HG02943 (cell line): ENCODE measurements at regions not wholly inside any gene's neighbourhood (a gene's known extent, or its start where the extent isn't known, plus 50 kb on each side); places are given as distances from the start of the nearest gene placed in this dataset.

Experiments used
- ATAC-seq: cut with Tn5 transposase; IDR thresholded peaks from one replicate; pipeline ENCODE4 v1.9.1; 2021; ENCODE audit warnings: mild to moderate bottlenecking, low read depth, moderate library complexity; ENCODE audit not compliant: unreplicated experiment

- ATAC-seq, result no peak
Measured at GRCh38 chr1:208298593-208299269, 54.5 kb upstream of the PLXNA2 start.

GRCh38 chr1:208300084-208300770, 56.0 kb upstream of the PLXNA2 start:
- ATAC-seq, result no peak

DNA sequence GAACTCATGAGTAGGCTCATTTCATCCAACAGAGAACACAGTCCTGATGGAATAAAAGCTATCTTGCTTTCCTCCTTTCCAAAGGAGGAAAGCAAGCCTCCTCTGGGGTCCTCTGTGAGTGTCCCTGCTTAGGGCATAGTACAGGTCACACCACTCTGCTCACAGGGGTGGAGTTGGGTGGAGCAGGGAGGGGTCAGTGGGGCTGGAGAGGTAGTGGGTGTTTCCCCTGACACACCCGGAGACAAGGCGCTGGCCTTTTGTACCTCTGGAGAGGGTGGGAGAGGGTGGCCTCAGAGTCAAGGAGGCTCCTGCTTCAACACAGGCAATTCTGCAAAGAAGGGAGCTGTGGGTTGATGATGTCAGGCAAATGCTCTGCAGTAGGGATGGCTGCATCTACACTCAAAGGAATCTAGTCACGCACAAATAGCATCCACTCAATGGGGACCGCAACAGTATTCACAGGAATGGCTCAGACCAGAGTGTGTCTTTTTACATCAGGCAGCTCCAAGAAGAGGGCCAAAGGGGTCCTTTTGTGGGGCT, 58.6 kb upstream of the PLXNA2 start:
- ATAC-seq, result no peak

GRCh38 chr1:208303743-208304712, 59.8 kb upstream of the PLXNA2 start:
- ATAC-seq, result no peak

DNA sequence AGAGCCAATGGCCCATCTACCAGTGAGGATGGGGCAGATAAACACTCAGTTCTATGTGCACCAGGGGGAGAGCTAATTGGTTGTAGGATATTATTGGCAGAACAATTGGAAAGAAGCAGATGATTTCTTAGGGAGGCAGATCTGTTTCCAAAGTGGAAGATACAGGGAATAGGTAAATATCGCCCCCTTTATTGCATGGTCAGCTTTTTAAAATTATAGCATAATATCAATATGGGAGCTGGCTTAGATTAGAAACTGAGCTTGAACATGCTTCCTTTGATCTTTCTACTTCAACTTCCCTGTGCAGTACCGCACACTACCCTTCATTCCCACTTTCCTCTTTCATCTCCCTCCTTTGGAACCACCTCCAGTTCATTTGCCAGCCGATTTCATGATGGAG, 64.0 kb upstream of the PLXNA2 start:
- ATAC-seq, result no peak

DNA sequence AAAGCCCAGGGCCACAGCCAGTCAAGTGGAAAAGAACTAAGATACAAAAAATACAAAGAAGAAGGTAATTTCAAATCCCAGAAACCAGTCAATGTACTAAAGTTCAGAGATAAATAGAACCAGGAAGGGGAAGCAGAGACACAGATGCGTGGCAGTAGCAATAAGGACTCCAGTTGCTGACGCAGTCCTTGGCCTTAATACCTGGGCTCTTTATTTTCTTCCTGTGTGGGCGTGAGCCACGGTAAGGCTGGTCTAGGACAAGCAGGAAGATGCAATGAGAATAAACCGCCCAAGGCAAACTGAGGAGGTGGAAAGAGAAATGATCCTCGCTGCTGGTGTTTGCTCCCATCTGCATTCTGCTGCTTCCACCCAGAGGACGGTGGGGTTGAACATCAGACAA, 65.6 kb upstream of the PLXNA2 start:
- ATAC-seq, result no peak

DNA sequence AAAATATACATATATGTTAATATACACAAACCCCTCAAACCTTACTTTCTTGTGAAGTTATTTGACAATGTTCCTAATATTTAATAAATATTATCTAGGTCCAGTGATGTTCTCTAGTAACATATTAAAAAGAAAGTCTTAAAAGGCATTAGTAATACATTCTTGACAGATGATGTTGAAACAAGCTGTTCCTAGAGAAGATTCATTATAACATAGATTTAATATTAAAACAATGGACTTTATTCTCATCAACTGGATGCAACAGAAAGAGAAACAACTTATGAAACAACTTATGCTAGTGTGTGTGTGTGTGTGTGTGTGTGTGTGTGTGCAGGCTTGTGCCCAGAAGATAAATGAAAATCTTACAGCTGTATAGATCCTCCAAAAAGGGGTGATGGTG, 68.5 kb upstream of the PLXNA2 start:
- ATAC-seq, result no peak

DNA sequence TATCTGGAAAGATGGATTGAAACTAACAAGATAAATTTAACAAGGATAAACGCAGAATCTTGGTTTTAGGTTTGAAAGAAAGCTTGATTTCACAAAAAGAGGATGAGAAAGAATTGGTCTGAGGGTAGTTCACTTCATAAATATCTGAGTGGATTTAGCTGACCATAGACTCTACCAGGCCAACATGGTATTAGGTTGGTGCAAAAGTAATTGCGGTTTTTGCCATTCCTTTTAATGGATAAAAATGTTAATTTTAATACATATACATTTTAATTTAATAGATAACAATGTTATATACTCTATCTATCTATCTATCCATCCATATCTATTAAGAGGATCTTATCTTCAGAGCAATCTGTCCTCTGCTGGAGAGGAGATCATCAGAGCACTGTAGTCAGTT, 70.2 kb upstream of the PLXNA2 start:
- ATAC-seq, result no peak

GRCh38 chr1:208318150-208318734, 74.1 kb upstream of the PLXNA2 start:
- ATAC-seq, result no peak

GRCh38 chr1:208324005-208324404, 79.8 kb upstream of the PLXNA2 start:
- ATAC-seq, result no peak

GRCh38 chr1:208326033-208326432, 81.8 kb upstream of the PLXNA2 start:
- ATAC-seq, result no peak

GRCh38 chr1:208329300-208329699, 85.1 kb upstream of the PLXNA2 start:
- ATAC-seq, result no peak

DNA sequence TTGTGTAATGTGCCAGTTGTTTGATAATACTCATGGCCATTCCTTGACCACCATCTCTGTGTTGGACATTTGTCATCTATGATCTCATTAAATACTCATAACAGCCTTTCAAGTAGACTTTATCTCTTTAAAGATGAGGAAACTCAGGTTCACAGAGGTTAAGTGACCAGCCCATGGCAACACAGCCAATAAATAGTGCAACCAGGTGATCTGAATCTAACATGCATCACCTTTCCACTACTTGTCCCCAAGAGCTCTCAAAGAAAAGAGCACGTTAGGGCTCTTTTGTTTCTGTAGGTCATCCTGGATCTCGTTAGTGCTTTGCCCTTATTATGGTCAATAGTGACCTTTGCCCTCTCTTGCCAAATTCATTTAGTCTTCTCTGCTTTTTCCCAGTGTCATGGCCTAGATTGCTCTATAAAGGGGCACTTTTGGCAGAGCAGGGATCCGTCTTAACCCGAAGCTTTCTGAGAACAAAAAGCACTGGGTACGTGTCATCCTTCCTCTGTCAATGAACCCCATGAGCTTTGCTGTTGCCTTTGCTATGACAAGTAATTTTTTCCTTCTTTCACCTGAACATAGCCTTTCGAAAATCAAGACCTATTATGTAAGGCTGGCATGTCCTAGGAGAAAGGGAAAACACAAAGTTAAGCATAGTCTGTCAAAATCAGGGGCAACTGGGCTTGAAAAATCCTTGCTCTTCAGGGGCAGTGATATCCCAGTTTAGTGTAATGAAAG, 88.0 kb upstream of the PLXNA2 start:
- ATAC-seq, result no peak

DNA sequence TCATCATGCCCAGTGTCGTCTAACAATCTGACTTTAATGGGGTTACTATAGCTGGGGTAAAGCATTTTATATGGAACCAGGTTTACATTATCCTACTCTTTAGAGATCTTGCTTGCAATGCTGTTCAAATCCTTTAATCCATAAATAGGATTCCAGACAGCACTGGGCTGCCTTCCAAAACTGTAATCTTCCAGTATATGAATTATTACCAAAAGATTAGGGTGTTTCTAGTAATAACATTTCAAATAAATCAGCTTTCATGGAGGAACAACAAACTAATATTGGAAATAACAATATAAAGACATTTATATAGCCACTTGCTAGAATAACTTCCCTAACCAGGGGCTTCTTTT, 88.6 kb upstream of the PLXNA2 start:
- no peak for ATAC-seq

DNA sequence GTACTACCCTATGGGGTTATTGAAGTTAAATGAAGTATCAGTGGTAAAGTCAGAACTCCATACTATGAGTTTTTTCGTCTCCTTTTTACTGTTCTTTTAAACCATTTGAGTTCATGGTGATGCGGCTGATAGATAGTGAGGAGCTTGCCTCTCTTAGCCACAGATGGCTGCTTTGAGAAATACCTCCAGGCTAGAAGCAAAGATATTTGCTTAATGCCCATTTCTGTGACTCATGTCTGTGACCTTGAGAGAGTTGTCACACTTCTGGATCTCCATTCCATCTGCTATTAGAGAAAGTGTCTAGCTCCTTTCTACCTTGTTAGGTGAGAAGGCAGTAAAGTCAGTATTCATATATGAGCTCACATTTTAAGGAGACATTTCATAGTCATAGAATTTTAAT, 89.5 kb upstream of the PLXNA2 start:
- no peak for ATAC-seq

GRCh38 chr1:208335371-208336136, 91.4 kb upstream of the PLXNA2 start:
- ATAC-seq, result no peak

DNA sequence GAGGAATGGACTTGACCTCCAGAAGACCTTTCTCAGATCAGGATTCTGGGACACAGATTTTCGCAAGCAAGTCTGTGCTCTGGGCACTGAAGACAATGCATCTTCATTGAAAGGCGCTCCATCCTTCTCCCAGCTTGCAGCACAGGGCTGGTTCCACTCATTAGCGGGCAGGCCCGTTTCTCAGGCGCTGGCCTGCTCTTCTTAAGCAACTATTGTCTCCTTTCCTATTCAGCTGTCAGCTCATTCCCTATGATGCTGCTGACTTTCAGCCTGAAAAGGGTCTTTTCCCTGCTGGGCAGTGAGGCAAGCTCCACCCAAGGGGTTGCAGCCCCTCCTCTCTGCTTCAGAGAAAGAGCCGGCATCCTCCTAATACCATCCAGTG, 91.9 kb upstream of the PLXNA2 start:
- no peak for ATAC-seq

DNA sequence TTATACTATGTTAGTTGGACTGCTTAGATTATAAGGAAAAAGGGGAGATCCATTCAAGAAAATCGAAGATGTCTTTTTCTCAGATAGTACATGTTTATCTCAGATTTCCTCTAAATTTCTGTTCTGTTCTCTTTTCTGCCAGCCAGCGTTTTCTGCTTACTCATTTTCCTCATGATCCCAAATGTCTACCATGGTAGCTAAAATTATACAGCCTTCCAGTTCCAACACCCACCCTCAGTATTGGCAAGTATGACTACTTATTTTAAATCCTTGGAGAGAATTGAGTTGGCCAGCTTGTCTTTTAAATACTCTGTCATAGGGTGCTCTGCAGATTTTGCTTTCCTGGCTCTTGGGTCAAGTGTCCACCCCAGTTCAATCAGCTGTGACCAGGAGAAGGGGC, 95.7 kb upstream of the PLXNA2 start:
- no peak for ATAC-seq

GRCh38 chr1:208343226-208343625, 99.0 kb upstream of the PLXNA2 start:
- no peak for ATAC-seq
